ENCODE measurements at regions not wholly inside any gene's neighbourhood (a gene's known extent, or its start where the extent isn't known, plus 50 kb on each side); places are given as distances from the start of the nearest gene placed in this dataset.

DNA sequence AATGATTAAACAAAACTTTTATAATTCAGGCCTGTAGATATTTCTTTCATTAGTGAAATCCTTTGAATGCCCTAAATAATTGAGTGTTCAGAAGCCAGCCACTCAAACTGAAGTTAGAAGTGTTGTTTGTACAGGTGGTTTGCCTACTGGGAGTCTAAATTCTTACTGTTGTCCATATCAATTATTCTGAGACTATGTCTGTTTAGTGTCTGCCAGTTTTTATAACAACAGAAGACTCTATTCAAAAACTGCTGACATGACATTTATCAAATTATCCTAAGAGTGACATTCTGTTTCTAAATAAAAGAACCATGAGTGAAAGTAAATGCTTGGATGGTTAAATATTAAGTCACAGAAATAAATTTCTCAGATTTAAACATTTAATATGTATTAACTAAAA, 375.1 kb downstream of the FAT4 start:
- TF ChIP-seq, protein P1, sequence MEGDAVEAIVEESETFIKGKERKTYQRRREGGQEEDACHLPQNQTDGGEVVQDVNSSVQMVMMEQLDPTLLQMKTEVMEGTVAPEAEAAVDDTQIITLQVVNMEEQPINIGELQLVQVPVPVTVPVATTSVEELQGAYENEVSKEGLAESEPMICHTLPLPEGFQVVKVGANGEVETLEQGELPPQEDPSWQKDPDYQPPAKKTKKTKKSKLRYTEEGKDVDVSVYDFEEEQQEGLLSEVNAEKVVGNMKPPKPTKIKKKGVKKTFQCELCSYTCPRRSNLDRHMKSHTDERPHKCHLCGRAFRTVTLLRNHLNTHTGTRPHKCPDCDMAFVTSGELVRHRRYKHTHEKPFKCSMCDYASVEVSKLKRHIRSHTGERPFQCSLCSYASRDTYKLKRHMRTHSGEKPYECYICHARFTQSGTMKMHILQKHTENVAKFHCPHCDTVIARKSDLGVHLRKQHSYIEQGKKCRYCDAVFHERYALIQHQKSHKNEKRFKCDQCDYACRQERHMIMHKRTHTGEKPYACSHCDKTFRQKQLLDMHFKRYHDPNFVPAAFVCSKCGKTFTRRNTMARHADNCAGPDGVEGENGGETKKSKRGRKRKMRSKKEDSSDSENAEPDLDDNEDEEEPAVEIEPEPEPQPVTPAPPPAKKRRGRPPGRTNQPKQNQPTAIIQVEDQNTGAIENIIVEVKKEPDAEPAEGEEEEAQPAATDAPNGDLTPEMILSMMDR (IDR thresholded peaks at IDR 0.05; ENCODE audit: low read depth, low read length, missing input control): no peak
- TF ChIP-seq RXRA (IDR thresholded peaks at IDR 0.05) (no peak), GABPA (IDR thresholded peaks at IDR 0.05 in 1 of 2, conservative IDR thresholded peaks at IDR 0.05 in 1 of 2) (no peak)
